GM12874 (cell line): ENCODE measurements at regions not wholly inside any gene's neighbourhood (a gene's known extent, or its start where the extent isn't known, plus 50 kb on each side); places are given as distances from the start of the nearest gene placed in this dataset.

Source experiments
- TF ChIP-seq, protein P1 (sequence below): IDR thresholded peaks from 2 replicates; pipeline ENCODE4 v1.5.1; 2011; ENCODE audit warnings: low read depth, mild to moderate bottlenecking, control low read depth, low read length, moderate library complexity; ENCODE audit not compliant: insufficient read depth

DNA sequence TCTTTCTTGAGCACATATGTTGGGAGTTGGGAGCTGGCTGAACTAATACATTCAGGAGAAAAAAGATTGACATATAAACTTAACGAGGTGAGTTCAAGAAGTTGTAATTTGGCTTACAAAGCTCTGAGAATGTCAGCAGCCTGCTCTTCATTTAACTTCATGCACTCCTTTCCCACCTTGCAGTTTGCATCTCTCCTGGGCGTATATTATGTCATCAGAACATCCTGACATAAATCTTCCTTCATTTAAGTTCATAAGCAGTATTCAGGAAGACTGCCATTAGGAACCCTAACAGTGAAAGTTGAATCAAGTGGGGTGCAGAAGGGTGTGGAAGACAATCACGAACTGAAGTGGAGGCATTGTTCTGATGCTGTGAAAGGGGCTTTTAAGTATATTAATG lies 288.1 kb downstream of the ARPP21 start:
- TF ChIP-seq, protein P1, sequence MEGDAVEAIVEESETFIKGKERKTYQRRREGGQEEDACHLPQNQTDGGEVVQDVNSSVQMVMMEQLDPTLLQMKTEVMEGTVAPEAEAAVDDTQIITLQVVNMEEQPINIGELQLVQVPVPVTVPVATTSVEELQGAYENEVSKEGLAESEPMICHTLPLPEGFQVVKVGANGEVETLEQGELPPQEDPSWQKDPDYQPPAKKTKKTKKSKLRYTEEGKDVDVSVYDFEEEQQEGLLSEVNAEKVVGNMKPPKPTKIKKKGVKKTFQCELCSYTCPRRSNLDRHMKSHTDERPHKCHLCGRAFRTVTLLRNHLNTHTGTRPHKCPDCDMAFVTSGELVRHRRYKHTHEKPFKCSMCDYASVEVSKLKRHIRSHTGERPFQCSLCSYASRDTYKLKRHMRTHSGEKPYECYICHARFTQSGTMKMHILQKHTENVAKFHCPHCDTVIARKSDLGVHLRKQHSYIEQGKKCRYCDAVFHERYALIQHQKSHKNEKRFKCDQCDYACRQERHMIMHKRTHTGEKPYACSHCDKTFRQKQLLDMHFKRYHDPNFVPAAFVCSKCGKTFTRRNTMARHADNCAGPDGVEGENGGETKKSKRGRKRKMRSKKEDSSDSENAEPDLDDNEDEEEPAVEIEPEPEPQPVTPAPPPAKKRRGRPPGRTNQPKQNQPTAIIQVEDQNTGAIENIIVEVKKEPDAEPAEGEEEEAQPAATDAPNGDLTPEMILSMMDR: no peak

DNA sequence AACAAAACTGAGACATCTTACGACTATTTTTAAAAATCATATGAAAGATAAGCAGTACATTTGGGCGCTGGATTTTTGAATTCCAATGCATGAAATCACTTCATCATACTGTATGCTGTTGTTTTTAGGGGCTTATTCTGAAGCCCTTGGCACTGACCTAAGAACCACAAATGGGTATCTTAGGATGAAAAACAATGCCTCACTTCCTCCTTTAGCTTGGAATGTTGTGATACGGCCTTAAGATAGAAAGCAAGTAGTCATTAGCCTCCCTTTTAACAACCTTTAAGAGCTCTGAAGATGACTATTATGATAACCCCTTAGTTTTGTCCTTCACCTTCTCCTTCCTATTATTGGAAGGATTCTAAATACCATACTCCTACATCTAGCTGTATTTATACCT lies 289.8 kb downstream of the ARPP21 start:
- TF ChIP-seq, protein P1: no peak

DNA sequence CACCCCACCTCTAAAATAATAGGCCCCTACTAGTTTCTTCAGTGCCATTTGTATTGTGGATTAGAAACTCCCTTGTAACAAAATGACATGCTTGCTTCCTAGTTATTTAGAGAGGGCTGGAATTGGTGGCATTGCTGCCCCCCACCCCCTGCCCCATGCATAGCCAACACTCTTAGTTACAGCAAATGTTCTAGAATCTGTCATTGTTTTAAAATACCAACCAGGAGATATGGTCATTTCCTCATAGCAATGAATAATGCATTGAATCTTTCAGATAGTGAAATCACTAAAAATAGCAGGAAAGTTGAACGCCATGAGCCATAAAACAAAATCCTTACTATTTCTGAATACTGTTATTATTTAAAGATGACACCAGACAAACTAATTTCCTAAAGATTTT lies 292.5 kb downstream of the ARPP21 start:
- TF ChIP-seq, protein P1: no peak

DNA sequence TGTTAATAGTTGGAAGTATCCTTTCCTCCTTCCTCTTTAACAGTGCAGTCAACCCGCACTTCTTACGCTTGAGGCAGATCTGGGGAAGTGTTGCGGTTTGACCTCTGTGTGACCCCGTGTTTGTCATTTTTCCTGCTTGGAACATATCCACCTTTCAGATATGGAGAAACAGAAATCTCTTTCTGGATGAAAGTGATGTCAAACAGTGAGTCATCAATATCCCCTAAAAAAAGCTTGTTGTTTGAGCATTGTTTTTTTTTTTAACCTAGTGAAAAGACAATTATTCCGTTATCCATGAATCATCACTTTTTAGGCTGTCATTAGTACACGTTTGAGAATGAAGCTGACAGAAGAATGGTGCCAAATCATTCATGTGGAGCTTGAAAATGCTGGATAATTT lies 293.7 kb downstream of the ARPP21 start:
- TF ChIP-seq, protein P1: no peak

DNA sequence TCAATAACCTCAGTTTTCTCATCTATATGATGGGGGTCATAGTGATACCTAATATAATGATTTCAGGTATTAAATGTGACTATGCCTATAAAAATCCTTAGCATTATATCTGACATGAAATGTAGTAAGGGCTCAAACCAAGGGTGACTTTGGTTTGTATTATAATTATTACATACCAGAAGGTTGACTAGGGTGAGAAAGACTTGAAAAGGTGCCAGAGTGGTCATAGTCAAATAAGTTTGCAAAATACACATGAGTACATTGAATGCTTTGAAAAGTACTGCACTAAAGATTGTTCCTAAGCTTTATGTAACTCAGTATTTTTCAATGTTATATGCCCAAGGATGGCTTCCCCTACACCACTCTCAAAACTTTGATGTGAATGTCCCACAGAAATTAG lies 297.2 kb downstream of the ARPP21 start:
- TF ChIP-seq, protein P1: no peak

DNA sequence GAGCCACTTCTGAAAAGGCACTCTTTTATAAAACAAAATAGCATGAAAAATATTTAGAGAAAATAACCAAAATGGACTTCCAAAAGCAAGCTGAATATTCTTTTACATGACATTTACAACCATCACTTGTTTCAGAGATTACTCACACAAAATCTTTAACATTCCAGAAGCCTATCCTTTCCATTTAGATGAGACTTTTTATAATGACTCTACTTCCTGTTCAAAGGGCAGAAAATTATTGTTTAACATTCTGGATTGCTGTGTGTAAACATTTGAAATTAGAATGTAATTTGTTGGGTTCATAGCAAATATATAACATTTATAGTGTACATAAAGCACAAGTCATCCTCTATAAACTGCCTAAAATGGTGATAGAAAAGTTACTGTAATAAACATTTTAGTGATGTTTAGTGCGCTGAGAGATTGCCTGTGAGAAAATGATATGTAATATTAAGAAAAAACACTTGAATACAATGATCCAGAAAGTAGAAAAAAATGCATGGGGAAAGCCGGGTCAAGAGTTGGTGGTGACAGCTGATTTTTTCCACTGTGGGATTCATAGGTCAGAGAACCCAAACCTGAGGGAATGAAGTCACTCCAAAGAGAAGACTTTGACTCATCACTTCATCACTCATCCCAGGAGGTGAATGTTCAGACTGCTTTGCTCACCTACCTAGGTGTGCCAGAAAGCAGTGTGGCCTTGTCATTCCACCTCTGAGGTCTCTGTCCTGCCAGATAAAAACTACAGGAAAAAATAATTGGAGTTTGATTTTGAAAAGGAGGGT lies 305.8 kb downstream of the ARPP21 start:
- TF ChIP-seq, protein P1: no peak

DNA sequence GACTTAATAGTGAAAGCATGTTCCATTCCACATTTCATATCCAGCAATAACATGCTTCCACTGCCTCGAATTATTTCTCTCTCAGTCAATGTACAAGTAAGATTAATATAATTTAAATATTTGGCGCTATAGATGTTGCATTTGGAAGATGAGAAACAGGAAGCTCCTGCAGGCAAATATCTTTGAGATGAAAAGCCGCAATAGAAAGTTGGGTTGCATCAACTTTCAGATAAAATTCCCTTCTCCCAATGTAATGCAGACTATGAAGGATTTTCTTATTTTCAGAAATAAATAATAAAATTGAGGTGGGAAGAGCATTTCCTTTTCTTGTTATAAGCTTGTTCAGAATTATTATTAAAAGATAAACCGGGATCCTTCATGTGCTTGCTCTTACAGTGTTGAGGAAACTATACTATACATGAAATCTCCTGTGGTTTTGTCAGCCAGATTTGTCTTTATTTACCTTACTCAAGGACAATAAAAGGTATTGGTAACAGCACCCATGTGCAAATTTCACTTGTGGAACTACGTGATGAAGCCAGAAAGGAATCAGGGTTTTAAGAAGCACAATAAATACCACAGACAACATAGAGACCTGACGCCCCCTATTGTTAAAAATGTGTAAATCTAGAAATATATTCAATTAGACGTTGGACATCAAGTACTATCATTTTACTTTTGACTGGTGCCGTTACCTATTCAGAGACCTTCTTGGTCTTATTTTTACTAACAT lies 307.0 kb downstream of the ARPP21 start:
- TF ChIP-seq, protein P1: no peak
